Inferior parietal cortex (tissue), 1 donor: ENCODE measurements at regions not wholly inside any gene's neighbourhood (a gene's known extent, or its start where the extent isn't known, plus 50 kb on each side); places are given as distances from the start of the nearest gene placed in this dataset.
"Not testable (repeated sequence)": the region's sequence is repeated elsewhere in the genome, so short reads cannot be mapped to it uniquely, and the experiment has no call there.

Experiments used
- DNase-seq: peaks from one replicate; pipeline ENCODE4 v3.0.0-alpha.2; 2016; ENCODE audit errors: extremely low spot score

DNA sequence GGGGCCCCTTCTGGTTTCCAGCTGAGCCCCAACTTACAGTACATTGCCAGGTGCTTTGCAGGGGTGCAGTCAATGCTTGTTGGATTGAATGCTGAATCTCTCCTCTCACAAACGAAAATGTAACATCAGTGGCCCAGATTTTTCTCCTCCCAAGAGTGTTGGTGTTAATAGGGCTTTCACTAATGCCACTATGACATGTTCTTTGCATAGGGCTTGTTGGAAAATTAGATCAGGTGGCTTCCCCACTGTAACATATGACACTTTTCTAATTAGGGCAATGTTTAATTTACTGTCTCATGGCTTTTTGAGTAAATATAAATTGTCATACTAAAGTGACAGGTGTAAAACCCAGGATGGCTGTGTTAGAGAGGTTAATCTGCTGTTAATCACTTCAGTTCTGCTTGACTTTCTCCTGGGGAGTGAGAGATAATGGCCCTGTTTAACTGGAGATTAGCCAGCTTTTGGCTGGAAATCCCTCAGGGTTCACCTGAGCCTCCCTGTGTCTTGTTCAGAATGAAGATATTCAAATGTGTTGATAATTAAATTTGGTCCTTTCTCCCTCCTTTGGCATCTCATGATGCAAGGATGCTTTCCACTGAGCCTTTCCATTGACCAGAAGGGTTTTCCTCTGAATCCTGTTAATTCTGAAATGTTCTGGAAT is 502.3 kb downstream of the RBFOX1 start:
- DNase-seq = no peak

DNA sequence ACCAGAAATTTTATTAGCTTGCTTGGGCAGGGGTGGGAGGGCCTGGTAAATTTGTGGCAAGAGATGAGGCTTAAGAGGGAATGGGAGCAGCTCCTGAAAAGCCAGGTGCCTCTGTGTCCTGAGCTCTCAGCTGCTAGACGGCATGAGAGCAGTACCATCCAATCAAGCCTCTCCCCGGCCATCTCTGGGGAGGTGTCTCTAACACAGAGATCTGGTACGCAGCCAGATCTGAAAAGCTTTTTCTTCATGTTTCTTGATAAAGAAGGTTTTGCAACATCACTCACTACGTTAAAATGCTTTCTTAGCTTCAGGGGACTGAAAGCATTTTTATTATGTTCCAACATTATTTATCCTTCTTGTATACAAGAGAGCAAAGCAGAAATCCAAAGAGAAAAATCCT is 488.2 kb downstream of the RBFOX1 start:
- DNase-seq = no peak

DNA sequence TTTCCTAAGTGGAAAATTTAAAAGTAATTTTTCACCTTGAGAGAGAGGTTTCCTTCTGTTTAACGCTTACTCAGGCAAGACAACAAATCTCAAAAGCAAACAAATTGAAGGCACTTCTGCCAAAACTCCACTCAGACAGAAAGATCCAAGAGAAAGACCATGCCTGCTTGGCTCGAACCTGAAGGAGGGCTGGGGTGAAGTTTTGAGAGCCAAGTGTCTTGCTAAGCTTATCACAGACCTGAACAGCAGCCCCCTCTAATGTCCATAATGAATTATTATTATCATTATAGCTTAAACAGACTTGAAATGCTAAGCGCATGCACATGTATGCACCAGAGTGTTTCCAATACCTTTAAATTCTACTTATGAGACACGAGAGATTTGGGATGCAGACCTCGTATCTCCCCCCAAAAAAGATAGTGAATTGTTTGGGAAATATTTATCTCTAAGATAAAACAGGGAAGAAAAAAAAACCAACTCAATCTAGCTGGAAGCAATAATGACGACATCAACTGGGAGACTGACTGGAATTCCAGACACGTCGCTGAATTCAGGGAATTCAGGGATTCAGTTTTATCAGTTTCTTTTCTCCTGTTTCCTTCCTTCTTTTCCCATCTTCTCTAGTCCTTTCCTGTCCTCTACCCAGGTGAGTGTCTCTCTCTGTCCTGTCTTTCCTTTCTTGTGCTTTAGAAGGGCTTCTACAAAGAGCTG is 473.2 kb downstream of the RBFOX1 start:
- no peak for DNase-seq

DNA sequence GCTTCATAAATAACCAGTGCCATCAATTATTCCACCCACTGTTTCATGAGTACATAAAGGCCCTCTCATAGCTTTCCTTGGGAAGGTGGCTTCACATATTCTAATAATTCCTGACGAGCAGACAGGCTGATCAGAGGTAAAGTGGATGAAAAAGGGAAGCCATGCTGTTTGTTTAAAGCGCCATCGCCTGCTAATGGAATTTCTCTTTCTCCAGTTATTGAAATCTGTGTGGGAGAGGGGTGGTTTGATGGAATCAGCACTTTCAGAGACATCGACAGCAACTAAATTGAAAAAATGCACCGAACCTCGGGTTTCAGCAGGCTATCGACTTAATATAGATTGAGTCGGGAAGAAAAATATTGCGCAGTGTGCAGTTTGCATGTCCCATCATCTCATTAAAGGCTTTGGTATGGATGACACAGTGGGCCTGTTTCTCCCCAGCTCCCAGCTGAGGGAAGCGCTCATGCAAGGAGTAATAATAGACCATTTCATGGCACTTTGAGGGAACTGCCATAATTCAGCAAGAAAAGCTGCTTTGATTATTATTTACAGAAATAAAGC is 472.1 kb downstream of the RBFOX1 start:
- no peak for DNase-seq

DNA sequence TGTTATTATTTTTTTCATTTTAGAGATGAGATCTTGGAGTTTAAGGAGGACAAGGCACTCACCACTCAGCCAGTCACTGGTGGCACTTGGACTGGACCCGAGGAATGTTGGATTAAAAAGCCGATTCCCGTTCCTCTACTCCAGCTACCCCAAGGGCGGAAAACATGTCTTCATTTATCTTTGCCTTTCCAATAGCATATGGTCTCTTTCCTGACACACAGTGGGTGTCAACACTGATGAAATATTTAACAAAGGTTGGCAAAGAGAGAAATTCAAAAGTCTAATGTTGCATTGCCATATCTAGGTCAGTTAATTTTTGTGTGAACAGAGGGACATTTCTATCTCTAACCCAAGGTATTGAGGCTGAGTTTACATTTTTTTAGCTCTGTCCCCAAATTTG is 459.7 kb downstream of the RBFOX1 start:
- no peak for DNase-seq

DNA sequence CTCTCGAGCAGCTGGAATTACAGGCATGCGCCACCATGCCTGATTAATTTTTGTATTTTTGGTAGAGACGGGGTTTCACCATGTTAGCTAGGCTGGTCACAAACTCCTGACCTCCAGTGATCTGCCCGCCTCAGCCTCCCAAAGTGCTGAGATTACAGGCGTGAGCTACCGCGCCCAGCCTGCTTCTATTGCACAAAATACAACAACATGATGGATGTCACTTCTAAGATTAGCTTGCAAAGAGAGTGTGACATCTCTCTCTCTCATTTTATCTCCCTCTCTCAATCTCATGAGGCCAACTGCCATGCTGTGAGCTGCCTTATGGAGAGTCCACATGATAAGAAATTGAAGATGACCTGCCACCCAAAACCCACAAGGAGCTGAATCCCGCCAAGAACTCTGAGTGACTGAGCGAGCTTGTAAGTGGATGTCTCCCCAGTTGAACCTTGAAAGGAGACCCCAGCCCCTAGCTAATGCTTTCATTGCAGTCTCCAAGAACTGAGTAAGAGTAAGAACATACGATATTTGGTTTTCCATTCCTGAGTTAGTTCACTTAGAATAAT is 458.5 kb downstream of the RBFOX1 start:
- DNase-seq = no peak

DNA sequence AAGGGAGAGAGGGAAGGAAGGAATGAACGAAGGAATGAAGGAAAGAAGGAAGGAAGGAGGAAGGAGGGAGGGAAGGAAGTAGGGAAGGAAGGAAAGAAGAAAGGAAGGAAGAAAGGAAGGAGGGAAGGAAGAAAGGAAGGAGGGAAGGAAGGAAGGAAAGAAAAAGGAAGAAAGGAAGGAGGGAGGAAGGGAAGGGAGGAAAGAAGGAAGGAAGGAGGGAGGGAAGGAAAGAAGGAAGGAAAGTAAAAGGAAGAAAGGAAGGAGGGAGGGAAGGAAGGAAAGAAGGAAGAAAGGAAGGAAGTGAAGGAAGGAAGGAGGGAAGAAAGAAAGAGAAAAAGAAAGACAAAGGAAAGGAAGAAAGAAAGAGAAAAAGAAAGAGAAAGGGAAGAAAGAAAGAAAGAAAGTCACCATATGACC is 442.4 kb downstream of the RBFOX1 start:
- no peak for DNase-seq

DNA sequence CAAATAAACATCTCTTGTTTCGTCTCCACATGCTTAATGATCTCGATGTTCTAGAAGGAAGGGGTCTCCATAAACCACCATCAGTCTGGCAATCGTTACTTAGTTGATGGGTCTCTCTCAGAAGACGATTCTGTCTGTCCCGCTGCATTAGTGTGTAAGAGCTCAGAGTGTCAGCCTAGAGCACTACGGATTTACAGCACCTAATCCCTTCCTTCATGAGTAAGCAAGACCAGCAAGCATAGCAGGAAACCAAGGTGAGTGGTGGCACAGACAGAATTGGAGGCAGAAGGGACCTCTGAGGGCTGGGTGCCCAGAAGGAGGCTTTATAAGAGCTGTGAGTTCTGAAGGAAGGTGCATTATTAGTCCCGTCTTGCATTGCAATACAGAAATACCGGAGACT is 440.1 kb downstream of the RBFOX1 start:
- no peak for DNase-seq

DNA sequence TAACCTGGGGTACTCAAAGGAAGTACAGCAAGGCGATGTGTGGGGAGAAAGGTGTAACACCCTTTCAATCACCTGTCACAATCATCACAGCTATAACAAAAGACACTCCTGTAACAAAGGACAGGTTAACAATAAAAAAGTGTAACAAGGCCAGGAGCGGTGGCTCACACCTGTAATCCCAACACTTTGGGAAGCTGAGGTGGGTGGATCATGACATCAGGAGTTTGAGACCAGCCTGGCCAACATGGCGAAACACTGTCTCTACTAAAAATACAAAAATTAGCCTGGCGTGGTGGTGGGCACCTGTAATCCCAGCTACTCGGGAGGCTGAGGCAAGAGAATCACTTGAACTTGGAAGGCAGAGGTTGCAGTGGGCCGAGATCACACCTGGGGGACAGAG is 436.4 kb downstream of the RBFOX1 start:
- DNase-seq = not testable (repeated sequence)

DNA sequence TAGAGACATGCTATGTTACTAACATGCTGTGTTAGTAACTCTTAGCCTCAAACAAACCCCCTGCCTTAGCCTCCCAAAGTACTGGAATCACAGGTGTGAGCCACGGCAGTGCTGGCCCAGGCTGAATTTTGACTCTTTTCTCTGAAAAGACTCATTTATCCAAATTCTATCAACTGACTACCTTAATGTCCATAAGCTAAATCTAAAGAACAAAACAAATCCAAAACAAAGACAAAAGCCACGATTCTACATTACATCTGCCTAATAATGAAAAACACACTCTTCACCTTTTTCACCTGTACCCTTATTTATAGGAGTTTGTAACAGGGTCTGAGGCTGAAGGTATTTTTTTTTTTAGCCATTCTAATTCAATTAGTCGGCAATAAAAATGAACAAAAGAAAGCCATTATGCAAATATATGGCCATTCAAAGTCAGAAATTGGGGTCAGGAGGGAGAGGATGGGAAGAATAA is 432.5 kb downstream of the RBFOX1 start:
- no peak for DNase-seq

DNA sequence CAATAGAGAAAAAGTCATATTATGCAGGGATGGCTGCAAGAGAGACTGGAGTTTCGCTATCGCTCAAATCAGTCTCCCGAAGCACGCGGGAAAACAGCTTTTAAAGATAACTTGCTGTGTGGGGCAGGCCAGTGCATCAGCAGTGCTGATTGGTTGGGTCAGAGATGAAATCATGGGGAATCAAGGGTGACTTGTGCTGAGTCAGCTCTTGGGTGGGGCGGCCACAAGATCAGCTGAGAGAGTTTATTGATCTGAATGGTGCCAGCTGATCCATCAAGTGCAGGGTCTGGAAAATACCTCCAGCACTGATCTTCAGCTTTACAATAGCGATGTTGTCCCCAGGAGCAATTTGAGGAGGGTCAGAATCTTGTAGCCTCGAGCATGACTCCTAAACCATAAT is 430.5 kb downstream of the RBFOX1 start:
- DNase-seq = no peak
